H9 (cell line): ENCODE measurements at regions not wholly inside any gene's neighbourhood (a gene's known extent, or its start where the extent isn't known, plus 50 kb on each side); places are given as distances from the start of the nearest gene placed in this dataset.
A peak's percentile ranks its signal among the peaks of the same experiment; 100 is the strongest.

ENCODE experiments used
- DNase-seq: peaks from one replicate; pipeline ENCODE4 v3.0.0-alpha.2; 2017
- H2AFZ ChIP-seq: one replicate; pipeline ENCODE4 v1.6.1; 2013; ENCODE audit warnings: mild to moderate bottlenecking, low read length, control low read depth, moderate library complexity
- H2AK5ac ChIP-seq: 2 replicates; pipeline ENCODE4 v1.6.1; 2013; ENCODE audit warnings: low read length, control low read depth, mixed read lengths; ENCODE audit not compliant: insufficient read length
- H2BK120ac ChIP-seq: one replicate; pipeline ENCODE4 v1.6.1; 2013; ENCODE audit warnings: low read depth, mild to moderate bottlenecking, low read length, control low read depth, inconsistent platforms; ENCODE audit not compliant: poor library complexity, severe bottlenecking
- H2BK12ac ChIP-seq: 2 replicates; pipeline ENCODE4 v1.6.1; 2013; ENCODE audit warnings: low read length, control low read depth, mixed read lengths, low read depth; ENCODE audit not compliant: insufficient read length
- H2BK15ac ChIP-seq: 2 replicates; pipeline ENCODE4 v1.6.1; 2013; ENCODE audit warnings: low read depth, low read length, control low read depth
- H2BK20ac ChIP-seq: one replicate; pipeline ENCODE4 v1.6.1; 2013; ENCODE audit warnings: low read depth, mild to moderate bottlenecking, low read length, control low read depth, inconsistent platforms; ENCODE audit not compliant: poor library complexity, severe bottlenecking
- H2BK5ac ChIP-seq: 2 replicates; pipeline ENCODE4 v1.6.1; 2013; ENCODE audit warnings: low read length, control low read depth, mixed read lengths; ENCODE audit not compliant: insufficient read length
- H3K14ac ChIP-seq: 2 replicates; pipeline ENCODE4 v1.6.1; 2013; ENCODE audit warnings: low read length, control low read depth; ENCODE audit not compliant: insufficient read depth
- H3K18ac ChIP-seq: 2 replicates; pipeline ENCODE4 v1.6.1; 2013; ENCODE audit warnings: low read depth, mild to moderate bottlenecking, mixed read lengths, low read length, control low read depth; ENCODE audit not compliant: insufficient read length
- H3K23ac ChIP-seq: 2 replicates; pipeline ENCODE4 v1.6.1; 2013; ENCODE audit warnings: low read length, control low read depth, mixed read lengths, low read depth; ENCODE audit not compliant: insufficient read length
- H3K23me2 ChIP-seq: 2 replicates; pipeline ENCODE4 v1.6.1; 2013; ENCODE audit warnings: low read depth, mild to moderate bottlenecking, mixed read lengths, low read length, control low read depth; ENCODE audit not compliant: insufficient read length, poor library complexity, severe bottlenecking
- H3K27ac ChIP-seq: 2 replicates; pipeline ENCODE4 v1.5.1; 2013; ENCODE audit warnings: low read length, control low read depth, mixed read lengths, low read depth; ENCODE audit not compliant: insufficient read length
- H3K27me3 ChIP-seq: 2 replicates; pipeline ENCODE4 v1.6.1; 2013; ENCODE audit warnings: low read length, control low read depth, inconsistent platforms; ENCODE audit not compliant: insufficient read depth
- H3K4ac ChIP-seq: 2 replicates; pipeline ENCODE4 v1.6.1; 2013; ENCODE audit warnings: low read depth, mild to moderate bottlenecking, control low read depth, inconsistent platforms, low read length, moderate library complexity
- H3K4me1 ChIP-seq: 2 replicates; pipeline ENCODE4 v1.6.1; 2013; ENCODE audit warnings: low read length, control low read depth, inconsistent platforms; ENCODE audit not compliant: insufficient read depth
- H3K4me2 ChIP-seq: 2 replicates; pipeline ENCODE4 v1.6.1; 2013; ENCODE audit warnings: low read length, control low read depth, mixed read lengths; ENCODE audit not compliant: insufficient read length, insufficient read depth
- H3K56ac ChIP-seq: 2 replicates; pipeline ENCODE4 v1.6.1; 2013; ENCODE audit warnings: low read depth, mild to moderate bottlenecking, mixed read lengths, low read length, control low read depth; ENCODE audit not compliant: insufficient read length
- H3K79me1 ChIP-seq: 2 replicates; pipeline ENCODE4 v1.6.1; 2013; ENCODE audit warnings: low read depth, mild to moderate bottlenecking, moderate library complexity, low read length, control low read depth, inconsistent platforms; ENCODE audit not compliant: insufficient read depth, poor library complexity, severe bottlenecking
- H3K79me2 ChIP-seq: 2 replicates; pipeline ENCODE4 v1.6.1; 2013; ENCODE audit warnings: low read length, control low read depth, inconsistent platforms; ENCODE audit not compliant: insufficient read depth
- H3K9ac ChIP-seq: 2 replicates; pipeline ENCODE4 v1.6.1; 2013; ENCODE audit warnings: low read length, control low read depth, mixed read lengths; ENCODE audit not compliant: insufficient read length; ENCODE audit errors: extremely low read depth
- H3K9me3 ChIP-seq: one replicate; pipeline ENCODE4 v1.6.1; 2013; ENCODE audit warnings: low read depth, low read length, inconsistent platforms; ENCODE audit not compliant: control insufficient read depth
- H3T11ph ChIP-seq: one replicate; pipeline ENCODE4 v1.6.1; 2013; ENCODE audit warnings: mild to moderate bottlenecking, low read length, control low read depth, inconsistent platforms
- H4K20me1 ChIP-seq: one replicate; pipeline ENCODE4 v1.6.1; 2013; ENCODE audit not compliant: control insufficient read depth, insufficient read length, insufficient read depth
- H4K5ac ChIP-seq: 2 replicates; pipeline ENCODE4 v1.6.1; 2013; ENCODE audit warnings: low read depth, mild to moderate bottlenecking, mixed read lengths, low read length, control low read depth; ENCODE audit not compliant: insufficient read length
- H4K8ac ChIP-seq: replicated peaks from 2 replicates; pipeline ENCODE4 v1.6.1; 2013; ENCODE audit warnings: low read length, control low read depth, mixed read lengths, low read depth; ENCODE audit not compliant: insufficient read length
- H4K91ac ChIP-seq: 2 replicates; pipeline ENCODE4 v1.6.1; 2013; ENCODE audit warnings: low read depth, mild to moderate bottlenecking, moderate library complexity, mixed read lengths, low read length, control low read depth; ENCODE audit not compliant: insufficient read length
- H3K27ac Mint-ChIP-seq, 3 experiments: 2 replicates in 2 of 3; 3 replicates in 1 of 3; pipeline ENCODE4 v1.8.0; 2020 to 2021; ENCODE audit warnings: mixed read lengths in 3 of 3, mild to moderate bottlenecking in 1 of 3, moderate library complexity in 1 of 3
- H3K27me3 Mint-ChIP-seq: 2 replicates; pipeline ENCODE4 v1.8.0; 2021; ENCODE audit warnings: low read depth, mild to moderate bottlenecking, moderate library complexity, mixed read lengths
- H3K36me3 Mint-ChIP-seq, 3 experiments: 2 replicates in 2 of 3; 3 replicates in 1 of 3; pipeline ENCODE4 v1.8.0; 2020 to 2021; ENCODE audit warnings: low read depth in 3 of 3, mixed read lengths in 3 of 3; ENCODE audit not compliant: insufficient read depth in 1 of 3
- H3K4me1 Mint-ChIP-seq, 2 experiments: 2 replicates each; pipeline ENCODE4 v1.8.0; 2020; ENCODE audit warnings: mixed read lengths in 2 of 2
- H3K4me3 Mint-ChIP-seq, 2 experiments: 2 replicates in 1 of 2; 3 replicates in 1 of 2; pipeline ENCODE4 v1.8.0; 2020 to 2021; ENCODE audit warnings: mild to moderate bottlenecking in 2 of 2, mixed read lengths in 2 of 2, moderate library complexity in 1 of 2
- H3K9me3 Mint-ChIP-seq, 2 experiments: 2 replicates in 1 of 2; 3 replicates in 1 of 2; pipeline ENCODE4 v1.8.0; 2020; ENCODE audit warnings: mild to moderate bottlenecking in 2 of 2, mixed read lengths in 2 of 2, moderate library complexity in 1 of 2
- WGBS: extraction: QIAGEN DNeasy Blood & Tissue Kit; methylation state at CpG from one replicate; pipeline ENCODE4 v1.1.7; 2013; ENCODE audit warnings: missing lambda C conversion rate, low lambda C conversion rate, mixed read lengths; ENCODE audit not compliant: insufficient read length; ENCODE audit errors: extremely low coverage; 5-methylcytosine and 5-hydroxymethylcytosine counted together
- TF ChIP-seq, protein P1 (sequence below): fragments of 200-600 bp; sonication (generic); conservative IDR thresholded peaks from 3 replicates; pipeline ENCODE4 v1.8.0; 2021; ENCODE audit warnings: antibody characterized with exemption, mild to moderate bottlenecking

DNA sequence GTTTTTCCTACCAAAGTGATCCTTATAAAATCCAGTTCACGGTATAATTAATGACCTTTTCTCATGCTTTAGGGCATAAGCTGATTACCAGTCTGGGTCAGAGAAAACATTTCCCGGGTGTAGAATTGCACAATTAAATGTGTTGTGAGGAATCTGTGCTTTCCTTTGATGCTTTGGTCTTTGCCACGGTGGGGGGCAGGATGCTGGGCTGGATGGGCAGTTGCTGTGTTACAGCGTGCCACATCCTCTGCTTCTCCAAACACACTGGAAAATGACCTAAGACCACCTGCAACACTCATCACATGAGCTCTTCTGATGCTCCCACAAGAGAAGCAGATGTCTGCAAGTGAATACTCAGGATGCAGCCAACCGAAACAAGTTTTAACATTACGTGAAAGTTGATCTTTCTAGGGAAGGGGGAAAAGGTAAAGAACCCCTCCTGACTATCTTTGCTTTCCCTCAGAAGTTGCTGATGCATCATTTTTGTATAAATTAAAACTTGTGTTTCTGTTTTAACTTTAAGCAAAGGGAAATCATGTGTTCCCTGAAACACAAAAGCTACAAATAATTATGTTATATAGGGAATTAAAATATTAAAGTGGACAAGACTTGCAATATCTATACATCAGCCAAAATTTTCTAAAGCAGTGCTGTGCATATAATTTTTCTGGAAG lies 515.3 kb upstream of the NR5A2 start:
- H3K23ac ChIP-seq, result no peak overlapping the region
- peak; percentile 42 for DNase-seq
- H2BK5ac ChIP-seq, result no peak overlapping the region
- no peak overlapping the region for H2BK15ac ChIP-seq
- no peak overlapping the region for H3K4me2 ChIP-seq
- no peak overlapping the region for H2BK120ac ChIP-seq
- no peak overlapping the region for H4K8ac ChIP-seq
- no peak overlapping the region for H2AFZ ChIP-seq
- H3K9ac ChIP-seq, result no peak overlapping the region
- H2BK20ac ChIP-seq, result no peak overlapping the region
- no peak overlapping the region for H3K27ac ChIP-seq
- no peaks in the 10 kb centered on the region for H4K20me1 ChIP-seq
- H2BK12ac ChIP-seq, result no peak overlapping the region
- H3T11ph ChIP-seq, result no peak overlapping the region
- H3K9me3 ChIP-seq, result no peaks in the 10 kb centered on the region
- H3K36me3 Mint-ChIP-seq, result no peaks in the 10 kb centered on the region
- H3K4me3 Mint-ChIP-seq, result no peak overlapping the region
- H3K14ac ChIP-seq, result no peak overlapping the region
- no CpG with 5 or more reads among the region's 6 CpGs for WGBS
- H3K27ac Mint-ChIP-seq, result peak overlapping the region in 1 of 3 experiments; percentile 5; a peak in 2 of 7 replicates
- no peak overlapping the region for H3K4ac ChIP-seq
- no peaks in the 10 kb centered on the region for H3K79me1 ChIP-seq
- H3K9me3 Mint-ChIP-seq, result no peaks in the 10 kb centered on the region
- TF ChIP-seq, protein P1, sequence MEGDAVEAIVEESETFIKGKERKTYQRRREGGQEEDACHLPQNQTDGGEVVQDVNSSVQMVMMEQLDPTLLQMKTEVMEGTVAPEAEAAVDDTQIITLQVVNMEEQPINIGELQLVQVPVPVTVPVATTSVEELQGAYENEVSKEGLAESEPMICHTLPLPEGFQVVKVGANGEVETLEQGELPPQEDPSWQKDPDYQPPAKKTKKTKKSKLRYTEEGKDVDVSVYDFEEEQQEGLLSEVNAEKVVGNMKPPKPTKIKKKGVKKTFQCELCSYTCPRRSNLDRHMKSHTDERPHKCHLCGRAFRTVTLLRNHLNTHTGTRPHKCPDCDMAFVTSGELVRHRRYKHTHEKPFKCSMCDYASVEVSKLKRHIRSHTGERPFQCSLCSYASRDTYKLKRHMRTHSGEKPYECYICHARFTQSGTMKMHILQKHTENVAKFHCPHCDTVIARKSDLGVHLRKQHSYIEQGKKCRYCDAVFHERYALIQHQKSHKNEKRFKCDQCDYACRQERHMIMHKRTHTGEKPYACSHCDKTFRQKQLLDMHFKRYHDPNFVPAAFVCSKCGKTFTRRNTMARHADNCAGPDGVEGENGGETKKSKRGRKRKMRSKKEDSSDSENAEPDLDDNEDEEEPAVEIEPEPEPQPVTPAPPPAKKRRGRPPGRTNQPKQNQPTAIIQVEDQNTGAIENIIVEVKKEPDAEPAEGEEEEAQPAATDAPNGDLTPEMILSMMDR, result no peak
- no peak overlapping the region for H3K18ac ChIP-seq
- no peak overlapping the region for H4K91ac ChIP-seq
- H3K4me1 ChIP-seq, result no peaks in the 10 kb centered on the region; the same call in 1 of the 2 replicates
- peaks cover 13 to 16% of the 10 kb centered on the region in 2 experiments for H3K4me1 Mint-ChIP-seq
- no peak overlapping the region for H3K56ac ChIP-seq
- H3K27me3 Mint-ChIP-seq, result no peaks in the 10 kb centered on the region
- no peaks in the 10 kb centered on the region for H3K79me2 ChIP-seq
- peaks cover 2% of the 10 kb centered on the region for H3K23me2 ChIP-seq
- no peaks in the 10 kb centered on the region for H3K27me3 ChIP-seq
- H2AK5ac ChIP-seq, result no peak overlapping the region
- H4K5ac ChIP-seq, result no peak overlapping the region
